HUES48 (cell line): ENCODE measurements at regions not wholly inside any gene's neighbourhood (a gene's known extent, or its start where the extent isn't known, plus 50 kb on each side); places are given as distances from the start of the nearest gene placed in this dataset.

Source experiments
- H3K27ac ChIP-seq: one replicate; pipeline ENCODE4 v1.7.0; 2013; ENCODE audit warnings: low read depth, low read length, inconsistent platforms
- H3K27me3 ChIP-seq: 2 replicates; pipeline ENCODE4 v1.6.1; 2013; ENCODE audit warnings: mild to moderate bottlenecking, low read length; ENCODE audit not compliant: control insufficient read depth, insufficient read depth
- H3K36me3 ChIP-seq: 2 replicates; pipeline ENCODE4 v1.6.1; 2013; ENCODE audit warnings: low read length; ENCODE audit not compliant: control insufficient read depth, insufficient read depth
- H3K4me1 ChIP-seq: 2 replicates; pipeline ENCODE4 v1.6.1; 2013; ENCODE audit warnings: mild to moderate bottlenecking, low read length; ENCODE audit not compliant: control insufficient read depth, insufficient read depth
- H3K4me3 ChIP-seq: 2 replicates; pipeline ENCODE4 v1.5.1; 2013; ENCODE audit warnings: mild to moderate bottlenecking, low read depth, low read length
- H3K9ac ChIP-seq: 2 replicates; pipeline ENCODE4 v1.6.1; 2013; ENCODE audit warnings: mild to moderate bottlenecking, low read depth, low read length, moderate library complexity
- H3K9me3 ChIP-seq: 2 replicates; pipeline ENCODE4 v1.6.1; 2013; ENCODE audit warnings: low read length; ENCODE audit not compliant: control insufficient read depth, insufficient read depth

DNA sequence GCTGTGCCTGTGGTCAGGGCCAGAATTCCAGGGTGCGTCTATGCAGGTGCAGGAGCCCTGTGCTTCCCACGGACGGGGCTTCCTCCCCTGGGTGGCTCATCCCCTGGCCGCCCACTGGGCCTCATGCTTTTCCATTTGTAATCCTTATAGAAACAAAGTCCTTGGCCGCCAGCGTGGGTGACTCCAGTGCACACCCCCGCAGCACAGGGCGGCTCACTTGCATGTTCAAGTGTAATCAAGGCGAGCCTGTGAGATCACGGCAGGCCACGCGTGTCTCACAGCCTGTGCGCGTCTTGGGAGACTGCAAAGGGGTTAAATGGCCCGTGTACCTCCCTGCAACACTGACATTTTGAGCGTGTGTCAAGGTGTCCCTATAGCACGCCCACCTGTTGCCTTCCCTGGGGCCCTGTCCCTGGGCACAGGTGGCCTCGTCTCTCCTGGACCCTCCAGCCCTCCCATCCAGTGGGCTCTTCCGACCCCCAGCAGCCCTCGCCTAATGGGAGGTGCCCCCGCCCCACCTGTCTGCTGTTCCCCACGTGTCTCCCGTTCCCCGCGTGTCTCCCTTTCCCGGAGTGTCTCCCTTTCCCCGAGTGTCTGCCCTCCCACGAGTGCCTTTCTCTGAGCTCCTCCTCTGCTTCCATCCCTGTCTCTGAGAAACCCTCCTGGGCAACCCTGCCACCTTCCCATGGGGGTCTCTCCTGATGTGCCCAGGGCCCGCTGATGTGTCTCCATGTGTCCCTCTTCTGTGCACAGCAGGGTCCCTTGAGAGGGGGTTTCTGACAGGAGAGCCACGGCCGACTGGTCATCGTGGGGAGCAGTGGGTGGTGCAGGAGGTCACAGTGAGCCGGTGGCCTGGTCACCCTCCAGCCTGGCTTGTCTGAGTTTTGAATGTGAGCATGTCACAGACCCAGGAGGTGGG lies 1215.3 kb downstream of the BRD1 start:
- H3K4me1 ChIP-seq, result no peaks in the 10 kb centered on the region
- no peaks in the 10 kb centered on the region for H3K36me3 ChIP-seq
- no peak overlapping the region for H3K9ac ChIP-seq
- no peak overlapping the region for H3K4me3 ChIP-seq
- no peaks in the 10 kb centered on the region for H3K27me3 ChIP-seq
- H3K27ac ChIP-seq, result no peak overlapping the region
- H3K9me3 ChIP-seq, result no peaks in the 10 kb centered on the region

DNA sequence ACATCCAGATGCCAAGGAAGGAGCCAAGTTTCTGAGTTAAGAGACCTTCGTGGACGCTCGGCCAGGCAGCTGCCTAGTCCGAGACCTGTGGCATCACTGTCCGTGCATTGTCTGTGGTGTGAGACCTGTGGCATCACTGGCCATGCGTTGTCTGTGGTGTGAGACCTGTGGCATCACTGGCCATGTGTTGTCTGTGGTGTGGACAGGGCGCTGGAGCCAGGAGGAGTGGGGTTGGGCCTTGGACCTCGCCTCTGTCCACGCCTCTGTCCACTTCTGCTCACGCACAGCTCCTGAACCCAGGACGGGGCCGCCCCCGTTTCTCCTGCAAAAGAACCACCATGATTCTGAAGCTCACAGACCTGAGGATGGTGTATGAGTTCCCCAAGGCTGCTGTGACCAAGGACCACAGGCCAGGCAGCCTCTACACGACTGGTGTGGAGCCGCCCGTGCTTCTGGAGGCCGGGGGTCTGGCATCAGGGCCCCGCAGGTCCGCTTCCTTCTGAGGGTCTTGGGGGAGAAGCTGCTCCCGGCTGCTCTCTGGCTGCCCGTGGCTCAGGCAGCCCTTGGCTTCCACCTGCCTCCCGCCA lies 1218.3 kb downstream of the BRD1 start:
- Histone ChIP-seq H3K36me3 (no peaks in the 10 kb centered on the region), H3K9me3 (no peaks in the 10 kb centered on the region; the same call in 1 of the 2 replicates), H3K4me1 (peaks cover 3% of the 10 kb centered on the region; the same call in 1 of the 2 replicates), H3K9ac (no peak overlapping the region), H3K27me3 (no peaks in the 10 kb centered on the region), H3K4me3 (no peak overlapping the region), H3K27ac (no peak overlapping the region)

DNA sequence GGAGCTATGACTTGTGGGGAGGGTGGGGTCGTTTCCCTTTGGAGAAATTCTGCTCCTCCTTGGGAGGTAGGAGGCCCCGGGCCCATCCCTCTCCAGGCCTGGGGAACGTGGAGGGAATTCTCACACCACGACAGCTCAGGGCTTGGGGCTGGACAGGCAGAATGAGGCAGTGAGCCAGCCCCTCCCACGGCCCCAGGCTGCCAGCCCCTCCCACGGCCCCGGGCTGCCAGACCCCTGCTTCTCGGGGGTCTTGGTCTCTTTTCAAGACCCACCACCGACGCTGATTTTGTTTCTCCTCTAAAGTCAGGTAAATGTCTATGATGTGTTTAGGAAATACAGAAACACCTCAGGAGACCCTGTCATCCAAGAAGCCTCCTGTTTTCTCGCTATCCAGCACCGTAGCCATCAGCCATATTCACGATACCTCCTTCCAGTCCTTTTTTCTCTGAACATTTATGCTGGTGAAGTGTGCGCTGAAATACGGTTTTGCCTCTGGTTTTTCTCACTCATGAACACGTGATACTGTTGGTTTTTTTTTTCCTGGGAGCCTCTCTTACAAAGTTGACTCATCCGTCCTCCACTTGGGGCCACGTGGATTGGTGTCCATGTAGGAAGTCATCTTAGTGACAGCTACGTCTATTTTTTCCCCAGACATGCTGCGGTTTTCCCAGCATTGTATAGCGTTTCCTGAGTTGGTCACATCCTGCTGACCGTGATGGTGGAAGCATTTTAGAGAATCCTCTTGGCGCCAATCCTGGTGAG lies 1219.6 kb downstream of the BRD1 start:
- Histone ChIP-seq H3K9ac (no peak overlapping the region), H3K36me3 (no peaks in the 10 kb centered on the region), H3K27me3 (no peaks in the 10 kb centered on the region), H3K4me3 (no peak overlapping the region), H3K4me1 (peaks cover 3% of the 10 kb centered on the region; the same call in 1 of the 2 replicates), H3K27ac (no peak overlapping the region), H3K9me3 (no peaks in the 10 kb centered on the region; the same call in 1 of the 2 replicates)

DNA sequence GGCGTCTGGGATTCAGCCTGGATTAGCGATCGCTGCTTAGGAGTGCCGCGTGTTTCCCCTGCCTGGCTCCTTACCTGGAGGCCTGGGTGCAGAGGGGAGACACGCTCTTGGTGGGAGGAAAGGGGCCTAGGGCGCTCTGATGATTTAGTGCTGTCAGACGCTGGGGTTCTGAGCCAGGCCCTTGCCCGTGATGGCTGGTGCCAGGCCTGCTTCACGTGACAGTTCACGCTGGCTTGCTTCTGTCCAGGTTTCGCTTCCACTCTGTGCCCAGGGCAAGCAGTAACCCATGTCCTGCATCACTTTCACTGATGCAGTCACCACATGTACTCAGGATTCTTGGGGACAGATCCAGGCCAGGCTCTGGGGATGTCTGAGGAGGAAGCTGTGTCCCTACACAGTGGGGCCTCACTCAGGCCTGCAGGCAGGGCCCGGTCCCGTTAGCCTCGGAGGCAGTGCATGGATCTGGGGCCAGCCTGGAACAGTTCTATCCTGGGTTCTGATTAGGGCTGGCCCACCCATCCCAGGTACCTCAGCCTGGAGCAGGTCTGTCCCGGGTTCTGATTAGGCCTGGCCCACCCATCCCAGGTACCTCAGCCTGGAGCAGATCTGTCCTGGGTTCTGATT lies 1220.9 kb downstream of the BRD1 start:
- Histone ChIP-seq H3K4me3 (no peak overlapping the region), H3K9ac (no peak overlapping the region), H3K9me3 (no peaks in the 10 kb centered on the region; the same call in 1 of the 2 replicates), H3K4me1 (peaks cover 3% of the 10 kb centered on the region; the same call in 1 of the 2 replicates), H3K27ac (no peak overlapping the region), H3K27me3 (no peaks in the 10 kb centered on the region), H3K36me3 (no peaks in the 10 kb centered on the region)

DNA sequence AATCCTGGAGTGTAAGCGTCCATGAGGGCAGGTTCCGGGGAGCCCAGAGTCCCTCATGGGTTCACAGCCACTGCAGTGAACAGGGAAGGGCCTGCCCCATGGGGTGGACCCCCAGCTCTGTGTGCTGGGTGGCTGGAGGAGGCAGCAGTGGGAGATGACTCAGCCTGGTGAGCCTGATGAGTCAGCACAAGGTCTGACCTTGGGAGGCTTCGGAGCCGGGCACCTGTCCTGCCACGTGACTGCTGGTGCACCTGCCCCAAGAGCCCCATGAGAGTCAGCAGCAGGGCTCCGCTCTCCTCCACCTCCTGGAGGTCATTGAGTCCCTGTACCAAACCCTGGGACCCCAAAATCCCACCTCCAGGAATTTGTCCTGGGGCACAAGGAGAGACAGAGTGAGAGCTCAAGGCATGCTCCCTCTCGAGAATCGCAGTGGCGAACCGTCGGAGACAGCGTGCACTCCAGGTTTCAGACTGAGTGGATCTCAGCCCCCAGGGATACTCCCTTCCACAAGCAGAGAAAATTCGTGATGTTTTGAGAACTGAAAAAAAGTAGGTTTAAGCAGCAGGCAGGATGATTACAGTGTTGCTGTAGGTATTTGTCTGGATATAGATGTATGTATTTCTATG lies 1221.7 kb downstream of the BRD1 start:
- no peaks in the 10 kb centered on the region; the same call in 1 of the 2 replicates for H3K9me3 ChIP-seq
- no peaks in the 10 kb centered on the region for H3K27me3 ChIP-seq
- no peak overlapping the region for H3K27ac ChIP-seq
- no peak overlapping the region for H3K9ac ChIP-seq
- no peaks in the 10 kb centered on the region for H3K36me3 ChIP-seq
- H3K4me3 ChIP-seq, result no peak overlapping the region
- H3K4me1 ChIP-seq, result peaks cover 3% of the 10 kb centered on the region; the same call in 1 of the 2 replicates

DNA sequence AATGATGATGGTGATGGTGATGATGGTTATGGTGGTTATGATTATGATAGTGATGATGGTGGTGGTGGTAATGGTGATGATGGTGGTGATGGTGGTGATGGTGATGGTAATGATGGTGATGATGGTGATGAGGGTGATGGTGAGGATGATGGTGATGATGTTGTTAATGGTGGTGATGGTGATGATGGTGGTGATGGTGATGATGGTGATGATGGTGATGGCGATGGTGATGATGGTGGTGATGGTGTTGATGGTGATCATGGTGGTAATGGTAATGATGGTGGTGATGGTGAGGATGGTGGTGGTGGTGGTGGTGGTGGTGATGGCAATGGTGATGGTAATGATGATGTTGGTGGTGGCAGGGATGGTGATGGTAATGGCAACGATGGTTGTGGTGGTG lies 1222.5 kb downstream of the BRD1 start:
- H3K4me1 ChIP-seq, result peaks cover 3% of the 10 kb centered on the region; the same call in 1 of the 2 replicates
- H3K4me3 ChIP-seq, result no peak overlapping the region
- no peak overlapping the region for H3K27ac ChIP-seq
- H3K36me3 ChIP-seq, result no peaks in the 10 kb centered on the region
- H3K9me3 ChIP-seq, result no peaks in the 10 kb centered on the region; the same call in 1 of the 2 replicates
- H3K9ac ChIP-seq, result no peak overlapping the region
- no peaks in the 10 kb centered on the region for H3K27me3 ChIP-seq

DNA sequence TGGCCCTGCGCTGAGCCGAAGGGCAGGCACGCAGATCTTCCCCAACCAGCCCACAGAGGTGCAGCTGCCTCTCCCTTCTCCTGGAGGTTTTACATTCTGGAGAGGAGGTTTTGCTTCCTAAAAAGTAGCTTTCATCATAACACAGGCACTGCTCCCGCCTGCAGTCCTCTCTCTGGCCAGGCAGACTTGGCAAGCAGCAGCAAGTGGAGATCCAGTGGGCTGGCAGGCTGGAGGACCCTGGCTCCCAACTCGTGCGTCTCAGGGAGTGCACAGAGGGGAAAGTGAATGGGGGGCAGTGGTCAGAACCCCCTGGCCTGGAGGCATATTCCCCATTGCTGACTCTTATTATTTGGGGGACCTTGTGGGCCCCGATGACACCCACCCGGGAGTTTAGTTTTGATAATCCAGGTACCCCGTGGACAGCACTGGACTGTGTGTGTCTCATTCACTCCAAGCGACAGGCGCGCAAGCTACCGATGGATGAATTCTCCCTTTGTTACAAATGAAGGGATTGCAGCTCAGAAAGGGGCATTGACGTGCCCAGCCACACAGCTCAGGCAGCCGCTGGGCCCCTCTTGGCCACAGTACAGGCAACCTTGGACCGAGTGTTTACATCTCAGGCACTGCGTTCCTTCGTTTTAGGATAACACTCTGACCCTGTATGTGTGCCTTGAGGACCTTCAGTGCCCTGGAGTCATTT lies 1223.9 kb downstream of the BRD1 start:
- H3K4me1 ChIP-seq, result peaks cover 3% of the 10 kb centered on the region; the same call in 1 of the 2 replicates
- H3K36me3 ChIP-seq, result no peaks in the 10 kb centered on the region
- no peak overlapping the region for H3K27ac ChIP-seq
- no peak overlapping the region for H3K4me3 ChIP-seq
- no peak overlapping the region for H3K9ac ChIP-seq
- H3K9me3 ChIP-seq, result no peaks in the 10 kb centered on the region; the same call in 1 of the 2 replicates
- H3K27me3 ChIP-seq, result no peaks in the 10 kb centered on the region

DNA sequence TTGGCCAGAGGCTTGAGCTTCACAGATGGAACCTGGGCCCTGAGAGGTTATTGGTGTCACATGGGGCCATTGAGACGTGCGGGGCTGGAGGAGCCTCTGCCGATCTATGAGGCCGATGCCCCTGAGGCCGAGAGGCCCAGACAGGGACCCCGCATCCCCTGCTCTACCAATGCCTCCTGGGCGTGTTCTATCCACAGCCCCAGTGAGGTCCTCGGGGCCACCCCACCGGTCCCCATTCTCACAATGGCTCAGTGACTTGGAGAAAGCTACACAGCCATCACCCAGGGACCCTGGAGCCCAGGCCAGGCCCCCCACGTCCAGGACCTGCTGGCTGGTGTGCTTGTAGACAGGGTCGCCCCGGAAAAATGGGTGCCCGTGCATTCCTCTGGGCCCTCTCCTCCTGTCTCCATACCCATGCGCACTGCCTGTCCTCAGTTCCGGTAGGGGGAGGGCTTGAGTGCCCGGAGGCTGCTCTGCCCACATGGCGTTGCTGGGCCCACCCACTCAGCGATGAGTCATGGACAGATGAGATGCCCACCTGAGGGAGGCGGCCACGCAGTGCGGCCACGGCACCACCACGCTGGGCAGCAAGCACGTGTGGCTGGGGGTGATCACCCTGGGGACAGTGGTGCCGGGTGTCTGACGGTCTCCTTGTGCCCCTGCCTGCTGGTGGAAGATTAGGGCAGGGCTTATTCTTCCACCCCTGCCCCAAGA lies 1224.7 kb downstream of the BRD1 start:
- H3K9ac ChIP-seq, result no peak overlapping the region
- no peaks in the 10 kb centered on the region; the same call in 1 of the 2 replicates for H3K9me3 ChIP-seq
- no peaks in the 10 kb centered on the region for H3K27me3 ChIP-seq
- H3K4me3 ChIP-seq, result no peak overlapping the region
- H3K36me3 ChIP-seq, result no peaks in the 10 kb centered on the region
- peaks cover 3% of the 10 kb centered on the region; the same call in 1 of the 2 replicates for H3K4me1 ChIP-seq
- H3K27ac ChIP-seq, result no peak overlapping the region

DNA sequence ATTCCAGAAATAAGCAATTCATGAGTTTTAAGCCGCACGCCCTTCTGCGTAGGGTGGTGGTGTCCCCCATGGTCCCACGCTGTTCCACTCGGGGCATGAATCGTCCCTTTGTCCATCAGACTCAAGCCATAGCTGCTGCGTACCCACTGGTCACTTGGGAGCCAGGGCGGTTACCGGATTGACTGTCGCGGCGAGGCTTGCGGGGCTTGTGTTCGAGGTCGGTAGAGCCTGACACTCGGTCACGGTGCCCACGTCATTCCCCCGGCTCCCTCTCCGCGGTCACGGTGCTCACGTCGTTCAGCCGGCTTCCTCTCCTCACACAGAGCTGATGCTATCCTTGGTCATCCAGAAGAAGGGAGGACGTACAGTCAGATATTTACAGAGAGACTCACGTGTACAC lies 1227.0 kb downstream of the BRD1 start:
- no peak overlapping the region for H3K9ac ChIP-seq
- H3K27me3 ChIP-seq, result no peaks in the 10 kb centered on the region

More for the DNA sequence above, 1227.0 kb downstream of the BRD1 start:
- H3K9me3 ChIP-seq, result no peaks in the 10 kb centered on the region; the same call in 1 of the 2 replicates
- no peak overlapping the region for H3K4me3 ChIP-seq
- no peak overlapping the region for H3K27ac ChIP-seq
- no peaks in the 10 kb centered on the region for H3K4me1 ChIP-seq
- H3K36me3 ChIP-seq, result no peaks in the 10 kb centered on the region
